H1 (cell line): ENCODE measurements at regions not wholly inside any gene's neighbourhood (a gene's known extent, or its start where the extent isn't known, plus 50 kb on each side); places are given as distances from the start of the nearest gene placed in this dataset.

Experiments used
- CTCF ChIA-PET: fragments of 300-600 bp; sonication (Branson Sonifier 250); formaldehyde crosslinking; loops from one replicate; lab custom pipeline; 2021; ENCODE audit not compliant: partially characterized antibody; lab: Charles Lee
- POLR2A ChIA-PET: fragments of 300-600 bp; sonication (Branson Sonifier 250); formaldehyde crosslinking; loops from one replicate; lab custom pipeline; 2021; ENCODE audit warnings: inconsistent platforms; ENCODE audit not compliant: partially characterized antibody; lab: Charles Lee
- DNase-seq, 2 experiments: peaks; one replicate each; pipeline versions ENCODE4 v3.0.0 to v3.0.0-alpha.2; 2010 to 2022; ENCODE audit warnings: low spot score in 2 of 2, low read depth in 1 of 2, mixed read lengths in 1 of 2
- FAIRE-seq: peaks from 2 replicates; lab custom pipeline; 2011; peaks lifted over from hg19 to GRCh38; lab: Jason Lieb, UNC
- H2AFZ ChIP-seq: 2 replicates; pipeline ENCODE4 v1.8.1; 2012; ENCODE audit warnings: low read length, inconsistent platforms
- H2AK5ac ChIP-seq: 2 replicates; pipeline ENCODE4 v1.6.1; 2013; ENCODE audit warnings: low read depth, low read length
- H2BK120ac ChIP-seq: replicated peaks from 2 replicates; pipeline ENCODE3; 2013; ENCODE audit warnings: low read depth, low read length, inconsistent platforms
- H2BK12ac ChIP-seq: 2 replicates; pipeline ENCODE4 v1.6.1; 2013; ENCODE audit warnings: low read depth, low read length
- H2BK15ac ChIP-seq: 2 replicates; pipeline ENCODE4 v1.6.1; 2013; ENCODE audit warnings: low read length
- H2BK20ac ChIP-seq: 2 replicates; pipeline ENCODE4 v1.6.1; 2013; ENCODE audit warnings: low read length
- H2BK5ac ChIP-seq: 2 replicates; pipeline ENCODE4 v1.6.1; 2013; ENCODE audit warnings: low read depth, low read length
- H3K14ac ChIP-seq: 2 replicates; pipeline ENCODE4 v1.6.1; 2013; ENCODE audit warnings: inconsistent platforms; ENCODE audit not compliant: insufficient read length
- H3K18ac ChIP-seq: 2 replicates; pipeline ENCODE4 v1.6.1; 2013; ENCODE audit warnings: low read length; ENCODE audit errors: extremely low read depth
- H3K23ac ChIP-seq: 2 replicates; pipeline ENCODE4 v1.6.1; 2013; ENCODE audit warnings: inconsistent platforms; ENCODE audit not compliant: insufficient read length
- H3K23me2 ChIP-seq: 2 replicates; pipeline ENCODE4 v1.6.1; 2013; ENCODE audit warnings: low read depth, low read length
- H3K27ac ChIP-seq: 2 replicates; pipeline ENCODE4 v1.6.1; 2011; ENCODE audit warnings: low read depth, low read length, inconsistent platforms
- H3K27me3 ChIP-seq, 4 experiments: replicated peaks in 1 of 4; 1 replicate in 1 of 4; 2 replicates in 3 of 4; pipeline versions ENCODE4 v1.6.1 to v1.8.1; 2011 to 2013; ENCODE audit warnings: low read length in 3 of 4, mild to moderate bottlenecking in 3 of 4, inconsistent platforms in 2 of 4, mixed read lengths in 2 of 4, moderate library complexity in 1 of 4; ENCODE audit not compliant: control insufficient read depth in 3 of 4, insufficient read depth in 3 of 4; ENCODE audit errors: extremely low read depth in 1 of 4
- H3K36me3 ChIP-seq, 4 experiments: 2 replicates each; pipeline versions ENCODE4 v1.6.1 to v1.8.1; 2011 to 2013; ENCODE audit warnings: mild to moderate bottlenecking in 4 of 4, low read length in 3 of 4, moderate library complexity in 2 of 4, control low read depth in 1 of 4, inconsistent platforms in 1 of 4; ENCODE audit not compliant: insufficient read depth in 4 of 4, control insufficient read depth in 2 of 4
- H3K4ac ChIP-seq: replicated peaks from 2 replicates; pipeline ENCODE3; 2013; ENCODE audit warnings: low read length, low read depth, mixed read lengths, inconsistent platforms; ENCODE audit not compliant: insufficient read length
- H3K4me1 ChIP-seq, 4 experiments: replicated peaks in 1 of 4; 1 replicate in 1 of 4; 2 replicates in 3 of 4; pipeline versions ENCODE4 v1.6.1 to v1.8.1; 2011 to 2013; ENCODE audit warnings: low read length in 3 of 4, inconsistent platforms in 2 of 4, mixed read lengths in 1 of 4; ENCODE audit not compliant: insufficient read depth in 4 of 4, control insufficient read depth in 3 of 4
- H3K4me2 ChIP-seq, 2 experiments: 2 replicates each; pipeline versions ENCODE4 v1.6.1 to v1.8.1; 2011 to 2013; ENCODE audit warnings: low read depth in 2 of 2, low read length in 2 of 2, control low read depth in 1 of 2, inconsistent platforms in 1 of 2, mild to moderate bottlenecking in 1 of 2; ENCODE audit not compliant: insufficient read depth in 1 of 2
- H3K4me3 ChIP-seq, 4 experiments: fragments of 200-600, 300-600 bp in 1 of 4; sonication (generic), shearing (Covaris generic), sonication (Bioruptor Twin) in 1 of 4; 2 replicates each; pipeline versions ENCODE4 v1.5.1 to v1.8.1; 2011 to 2016; ENCODE audit warnings: low read length in 4 of 4, low read depth in 3 of 4, control low read depth in 2 of 4, inconsistent platforms in 2 of 4, mild to moderate bottlenecking in 2 of 4, mixed read lengths in 1 of 4, moderate library complexity in 1 of 4; ENCODE audit not compliant: insufficient read depth in 2 of 4; ENCODE audit errors: extremely low read depth in 1 of 4
- H3K56ac ChIP-seq: replicated peaks from 2 replicates; pipeline ENCODE3; 2013; ENCODE audit warnings: low read depth, mild to moderate bottlenecking, mixed read lengths, low read length, inconsistent platforms; ENCODE audit not compliant: insufficient read length
- H3K79me1 ChIP-seq: 2 replicates; pipeline ENCODE4 v1.6.1; 2013; ENCODE audit warnings: low read depth, low read length, control low read depth
- H3K79me2 ChIP-seq, 2 experiments: 2 replicates each; pipeline versions ENCODE4 v1.6.1 to v1.8.1; 2012 to 2013; ENCODE audit warnings: low read length in 2 of 2, mild to moderate bottlenecking in 2 of 2, inconsistent platforms in 1 of 2; ENCODE audit not compliant: insufficient read depth in 2 of 2, control insufficient read depth in 1 of 2
- H3K9ac ChIP-seq, 4 experiments: replicated peaks in 1 of 4; 1 replicate in 1 of 4; 2 replicates in 3 of 4; pipeline versions ENCODE4 v1.6.1 to v1.8.1; 2011 to 2013; ENCODE audit warnings: low read depth in 3 of 4, low read length in 3 of 4, control low read depth in 2 of 4, mild to moderate bottlenecking in 2 of 4, moderate library complexity in 2 of 4, inconsistent platforms in 1 of 4; ENCODE audit errors: extremely low read depth in 1 of 4
- H3K9me3 ChIP-seq, 2 experiments: 2 replicates each; pipeline versions ENCODE4 v1.6.1 to v1.8.1; 2012 to 2013; ENCODE audit warnings: mild to moderate bottlenecking in 2 of 2, moderate library complexity in 2 of 2, control low read depth in 1 of 2, inconsistent platforms in 1 of 2, low read depth in 1 of 2, low read length in 1 of 2, mixed read lengths in 1 of 2; ENCODE audit not compliant: insufficient read depth in 2 of 2
- H4K20me1 ChIP-seq, 2 experiments: replicated peaks in 1 of 2; 2 replicates each; pipeline versions ENCODE3 to v1.8.1; 2011 to 2013; ENCODE audit warnings: inconsistent platforms in 2 of 2, low read length in 2 of 2, mild to moderate bottlenecking in 1 of 2; ENCODE audit not compliant: insufficient read depth in 2 of 2, control insufficient read depth in 1 of 2
- H4K5ac ChIP-seq: 2 replicates; pipeline ENCODE4 v1.6.1; 2013; ENCODE audit warnings: low read length, low read depth, mixed read lengths, inconsistent platforms; ENCODE audit not compliant: insufficient read length
- H4K8ac ChIP-seq: 2 replicates; pipeline ENCODE4 v1.8.0; 2013; ENCODE audit warnings: mild to moderate bottlenecking, moderate library complexity, low read length, inconsistent platforms; ENCODE audit not compliant: insufficient read depth; ENCODE audit errors: extremely low read depth
- H4K91ac ChIP-seq: replicated peaks from 2 replicates; pipeline ENCODE3; 2013; ENCODE audit warnings: low read length, mixed read lengths, inconsistent platforms; ENCODE audit not compliant: insufficient read length
- CHD2 ChIP-seq: IDR thresholded peaks from 2 replicates; pipeline ENCODE4 v1.6.1; 2012; ENCODE audit warnings: low read length, improper control_type of control experiment
- KDM1A ChIP-seq: fragments of 200-600, 300-600 bp; sonication (generic); IDR thresholded peaks from 2 replicates; pipeline ENCODE4 v1.7.1; 2016; ENCODE audit warnings: mild to moderate bottlenecking, low read length, borderline replicate concordance
- KDM4A ChIP-seq: IDR thresholded peaks from one replicate; pipeline ENCODE4 v1.7.1; 2012; ENCODE audit warnings: low read depth, mild to moderate bottlenecking, moderate library complexity, low read length, inconsistent platforms; ENCODE audit not compliant: severe bottlenecking
- POLR2AphosphoS5 ChIP-seq: IDR thresholded peaks from 2 replicates; pipeline ENCODE4 v1.6.1; 2011; ENCODE audit warnings: low read depth, low read length
- SP2 ChIP-seq: IDR thresholded peaks from 2 replicates; pipeline ENCODE4 v1.6.1; 2012; ENCODE audit warnings: mild to moderate bottlenecking, low read length, inconsistent platforms
- TAF1 ChIP-seq: IDR thresholded peaks from 2 replicates; pipeline ENCODE4 v1.6.1; 2011; ENCODE audit warnings: mild to moderate bottlenecking, low read depth, low read length
- TAF7 ChIP-seq: optimal IDR thresholded peaks from 2 replicates; pipeline ENCODE3; 2011; ENCODE audit warnings: low read depth, mild to moderate bottlenecking, inconsistent platforms, low read length, moderate library complexity, borderline replicate concordance
- WGBS, 2 experiments: shearing (Covaris generic) in 1 of 2; methylation state at CpG; one replicate each; pipeline versions ENCODE4 v1.1.6 to v1.1.7; 2013 to 2015; ENCODE audit warnings: low lambda C conversion rate in 2 of 2, mixed read lengths in 2 of 2, inconsistent platforms in 1 of 2, low coverage in 1 of 2, missing lambda C conversion rate in 1 of 2; ENCODE audit not compliant: insufficient replicate concordance in 2 of 2, insufficient coverage in 1 of 2, insufficient read length in 1 of 2; ENCODE audit errors: extremely low coverage in 1 of 2, missing lambda C conversion rate in 1 of 2; 5-methylcytosine and 5-hydroxymethylcytosine counted together
- TF ChIP-seq, protein P1 (sequence below): IDR thresholded peaks from 2 replicates; pipeline ENCODE4 v1.6.1; 2012; ENCODE audit warnings: low read length, inconsistent platforms
- TF ChIP-seq, protein P2 (sequence below), 3 experiments: IDR thresholded peaks; 1 replicate in 2 of 3; 2 replicates in 1 of 3; pipeline versions ENCODE4 v1.5.1 to v1.6.1; 2011; ENCODE audit warnings: low read length in 3 of 3, mild to moderate bottlenecking in 3 of 3, inconsistent platforms in 2 of 3, low read depth in 1 of 3, moderate library complexity in 1 of 3; ENCODE audit not compliant: insufficient read depth in 1 of 3; ENCODE audit errors: control extremely low read depth in 1 of 3
- TF ChIP-seq, protein P3 (sequence below): IDR thresholded peaks from 2 replicates; pipeline ENCODE4 v1.6.1; 2011; ENCODE audit warnings: low read depth, mild to moderate bottlenecking, low read length; ENCODE audit not compliant: insufficient read depth

DNA sequence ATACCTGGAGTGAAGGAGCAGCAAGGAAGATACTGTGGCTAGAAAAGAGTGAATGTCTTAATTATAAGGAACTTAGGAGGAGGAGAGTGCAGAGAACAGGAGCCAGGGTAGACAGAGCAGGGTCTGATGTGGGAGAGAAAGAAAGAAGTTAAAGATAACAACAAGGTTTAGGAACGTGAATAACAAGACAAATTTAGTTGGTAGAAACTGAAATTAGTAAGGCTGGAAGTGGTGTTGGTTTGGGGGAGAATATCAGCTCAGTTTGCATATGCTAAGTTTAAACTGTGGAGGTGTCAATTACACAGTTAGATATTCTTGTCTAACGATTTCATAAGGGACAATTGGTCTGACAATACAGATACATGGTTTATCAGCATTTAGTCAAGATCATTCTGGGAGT is 1123.7 kb upstream of the PABPC4L start:
- Histone ChIP-seq H2BK120ac (no peak overlapping the region), H3K4ac (no peak overlapping the region), H2BK12ac (no peak overlapping the region), H4K20me1 (no peaks in the 10 kb centered on the region), H3K4me3 (no peak overlapping the region), H4K91ac (no peak overlapping the region), H3K23me2 (no peaks in the 10 kb centered on the region), H3K79me1 (no peaks in the 10 kb centered on the region), H3K27me3 (no peaks in the 10 kb centered on the region), H3K79me2 (no peaks in the 10 kb centered on the region), H3K9me3 (peaks cover 0 to 4% of the 10 kb centered on the region in 2 experiments; a peak in 1 of 4 replicates), H4K5ac (no peak overlapping the region), H3K4me2 (no peak overlapping the region), H2BK15ac (no peak overlapping the region), H3K4me1 (peaks cover 0 to 2% (median 0%) of the 10 kb centered on the region in 4 experiments; a peak in 1 of 7 replicates), H2BK5ac (no peak overlapping the region), H2BK20ac (no peak overlapping the region), H2AK5ac (no peak overlapping the region), H3K23ac (no peak overlapping the region), H2AFZ (peak overlapping the region; percentile 61; the same call in 1 of the 2 replicates), H3K18ac (no peak overlapping the region), H3K9ac (no peak overlapping the region), H4K8ac (no peak overlapping the region), H3K27ac (no peak overlapping the region), H3K36me3 (no peaks in the 10 kb centered on the region), H3K14ac (no peak overlapping the region), H3K56ac (no peak overlapping the region)
- TF ChIP-seq KDM1A (no peak), TAF1 (no peak), POLR2AphosphoS5 (no peak), CHD2 (no peak), TAF7 (no peak), SP2 (no peak), KDM4A (no peak)
- TF ChIP-seq, protein P1, sequence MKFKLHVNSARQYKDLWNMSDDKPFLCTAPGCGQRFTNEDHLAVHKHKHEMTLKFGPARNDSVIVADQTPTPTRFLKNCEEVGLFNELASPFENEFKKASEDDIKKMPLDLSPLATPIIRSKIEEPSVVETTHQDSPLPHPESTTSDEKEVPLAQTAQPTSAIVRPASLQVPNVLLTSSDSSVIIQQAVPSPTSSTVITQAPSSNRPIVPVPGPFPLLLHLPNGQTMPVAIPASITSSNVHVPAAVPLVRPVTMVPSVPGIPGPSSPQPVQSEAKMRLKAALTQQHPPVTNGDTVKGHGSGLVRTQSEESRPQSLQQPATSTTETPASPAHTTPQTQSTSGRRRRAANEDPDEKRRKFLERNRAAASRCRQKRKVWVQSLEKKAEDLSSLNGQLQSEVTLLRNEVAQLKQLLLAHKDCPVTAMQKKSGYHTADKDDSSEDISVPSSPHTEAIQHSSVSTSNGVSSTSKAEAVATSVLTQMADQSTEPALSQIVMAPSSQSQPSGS: no peak
- TF ChIP-seq, protein P2, sequence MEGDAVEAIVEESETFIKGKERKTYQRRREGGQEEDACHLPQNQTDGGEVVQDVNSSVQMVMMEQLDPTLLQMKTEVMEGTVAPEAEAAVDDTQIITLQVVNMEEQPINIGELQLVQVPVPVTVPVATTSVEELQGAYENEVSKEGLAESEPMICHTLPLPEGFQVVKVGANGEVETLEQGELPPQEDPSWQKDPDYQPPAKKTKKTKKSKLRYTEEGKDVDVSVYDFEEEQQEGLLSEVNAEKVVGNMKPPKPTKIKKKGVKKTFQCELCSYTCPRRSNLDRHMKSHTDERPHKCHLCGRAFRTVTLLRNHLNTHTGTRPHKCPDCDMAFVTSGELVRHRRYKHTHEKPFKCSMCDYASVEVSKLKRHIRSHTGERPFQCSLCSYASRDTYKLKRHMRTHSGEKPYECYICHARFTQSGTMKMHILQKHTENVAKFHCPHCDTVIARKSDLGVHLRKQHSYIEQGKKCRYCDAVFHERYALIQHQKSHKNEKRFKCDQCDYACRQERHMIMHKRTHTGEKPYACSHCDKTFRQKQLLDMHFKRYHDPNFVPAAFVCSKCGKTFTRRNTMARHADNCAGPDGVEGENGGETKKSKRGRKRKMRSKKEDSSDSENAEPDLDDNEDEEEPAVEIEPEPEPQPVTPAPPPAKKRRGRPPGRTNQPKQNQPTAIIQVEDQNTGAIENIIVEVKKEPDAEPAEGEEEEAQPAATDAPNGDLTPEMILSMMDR (IDR thresholded peaks at IDR 0.05; ENCODE audit: control extremely low read depth in 1 of 3, insufficient read depth in 1 of 3, low read depth in 1 of 3, low read length in 3 of 3): no peak
- TF ChIP-seq, protein P3, sequence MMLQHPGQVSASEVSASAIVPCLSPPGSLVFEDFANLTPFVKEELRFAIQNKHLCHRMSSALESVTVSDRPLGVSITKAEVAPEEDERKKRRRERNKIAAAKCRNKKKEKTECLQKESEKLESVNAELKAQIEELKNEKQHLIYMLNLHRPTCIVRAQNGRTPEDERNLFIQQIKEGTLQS: no peak
- 77% methylated on average over 2 of the region's 2 CpGs; no CpG with 5 or more reads in 1 of the 2 experiments for WGBS, 2 experiments
- DNase-seq (no peak), FAIRE-seq (no peak)
- POLR2A ChIA-PET: no interaction called here
- CTCF ChIA-PET: no interaction called here
